SU-DHL-6 (cell line): ENCODE measurements at regions not wholly inside any gene's neighbourhood (a gene's known extent, or its start where the extent isn't known, plus 50 kb on each side); places are given as distances from the start of the nearest gene placed in this dataset.
"Not testable (repeated sequence)": the region's sequence is repeated elsewhere in the genome, so short reads cannot be mapped to it uniquely, and the experiment has no call there.

Experiments used
- H2AFZ ChIP-seq: fragments of 200-600 bp; sonication (generic); 2 replicates; pipeline ENCODE4 v1.6.1; 2014; ENCODE audit warnings: low read depth, mild to moderate bottlenecking, moderate library complexity, mixed read lengths, antibody characterized with exemption, low read length; ENCODE audit not compliant: severe bottlenecking
- H3F3A ChIP-seq: fragments of 200-600 bp; shearing (Covaris generic); 2 replicates; pipeline ENCODE4 v1.6.0; 2016; ENCODE audit warnings: antibody characterized with exemption, mild to moderate bottlenecking; ENCODE audit not compliant: insufficient read depth
- H3K27ac ChIP-seq: fragments of 200-600 bp; sonication (generic); 2 replicates; pipeline ENCODE4 v1.5.1; 2016; ENCODE audit warnings: low read depth, mild to moderate bottlenecking, low read length, moderate library complexity, mixed read lengths
- H3K27me3 ChIP-seq: fragments of 200-600 bp; sonication (generic), shearing (Covaris generic); 2 replicates; pipeline ENCODE4 v1.6.0; 2014; ENCODE audit warnings: mild to moderate bottlenecking, low read length
- H3K36me3 ChIP-seq: fragments of 200-600 bp; sonication (generic); 2 replicates; pipeline ENCODE4 v1.6.1; 2014; ENCODE audit warnings: mild to moderate bottlenecking, low read length, mixed read lengths
- H3K4me2 ChIP-seq: fragments of 300-600, 200-600 bp; shearing (Covaris generic), sonication (generic); 2 replicates; pipeline ENCODE4 v1.6.0; 2014; ENCODE audit warnings: low read length, low read depth, mild to moderate bottlenecking; ENCODE audit not compliant: poor library complexity, severe bottlenecking
- H3K4me3 ChIP-seq: fragments of 200-600 bp; sonication (generic); 2 replicates; pipeline ENCODE4 v1.5.1; 2014; ENCODE audit warnings: antibody characterized with exemption, low read length, mild to moderate bottlenecking, mixed read lengths; ENCODE audit not compliant: insufficient read depth, poor library complexity, severe bottlenecking
- H3K79me2 ChIP-seq: fragments of 200-600 bp; sonication (generic); 2 replicates; pipeline ENCODE4 v1.6.1; 2014; ENCODE audit warnings: mild to moderate bottlenecking, low read length, moderate library complexity; ENCODE audit not compliant: insufficient read depth
- H3K9ac ChIP-seq: fragments of 200-600 bp; sonication (generic); 2 replicates; pipeline ENCODE4 v1.7.0; 2014; ENCODE audit warnings: mild to moderate bottlenecking, low read length
- H3K9me2 ChIP-seq: fragments of 200-600 bp; sonication (generic); replicated peaks from 2 replicates; pipeline ENCODE4 v1.6.1; 2014; ENCODE audit warnings: low read length; ENCODE audit not compliant: insufficient read depth
- H3K9me3 ChIP-seq: fragments of 200-600 bp; sonication (generic); 2 replicates; pipeline ENCODE4 v1.6.1; 2014; ENCODE audit warnings: low read length, mixed read lengths; ENCODE audit not compliant: insufficient read depth
- H4K20me1 ChIP-seq: fragments of 200-600 bp; sonication (generic); 2 replicates; pipeline ENCODE4 v1.6.1; 2014; ENCODE audit warnings: low read depth, mild to moderate bottlenecking, antibody characterized with exemption, low read length, moderate library complexity, mixed read lengths
- CTCF ChIP-seq: fragments of 200-600 bp; sonication (generic); IDR thresholded peaks from one replicate; pipeline ENCODE4 v1.5.1; 2017; ENCODE audit warnings: antibody characterized with exemption, mild to moderate bottlenecking, low read length, moderate library complexity; ENCODE audit not compliant: insufficient read depth, poor library complexity, severe bottlenecking
- EZH2phosphoT487 ChIP-seq: fragments of 200-600 bp; sonication (generic), shearing (Covaris generic); conservative IDR thresholded peaks from 2 replicates; pipeline ENCODE4 v1.6.1; 2018; ENCODE audit warnings: mild to moderate bottlenecking, antibody characterized with exemption, low read length, moderate library complexity, mixed read lengths

- Histone ChIP-seq H3K9me3 (no peaks in the 10 kb centered on the region), H3K27me3 (no peaks in the 10 kb centered on the region), H4K20me1 (no peaks in the 10 kb centered on the region), H3K36me3 (no peaks in the 10 kb centered on the region), H3K79me2 (no peaks in the 10 kb centered on the region), H3K9me2 (no peaks in the 10 kb centered on the region), H3K27ac (no peak overlapping the region), H2AFZ (no peak overlapping the region), H3F3A (no peaks in the 10 kb centered on the region), H3K9ac (no peak overlapping the region), H3K4me3 (no peak overlapping the region), H3K4me2 (no peak overlapping the region)
- TF ChIP-seq EZH2phosphoT487 (no peak), CTCF (no peak)
These were observed 82.9 kb upstream of the SNX2 start for GRCh38 chr5:122691931-122692330.

GRCh38 chr5:122693963-122694362 is 80.9 kb upstream of the SNX2 start:
- Histone ChIP-seq H3K4me2 (no peak overlapping the region), H3K27ac (no peak overlapping the region)
- TF ChIP-seq EZH2phosphoT487 = no peak
- TF ChIP-seq CTCF = no peak

GRCh38 chr5:122694884-122695283 is 80.0 kb upstream of the SNX2 start:
- no peaks in the 10 kb centered on the region for H3K79me2 ChIP-seq
- H3K36me3 ChIP-seq = no peaks in the 10 kb centered on the region
- H3K4me2 ChIP-seq = no peak overlapping the region
- no peak overlapping the region for H2AFZ ChIP-seq
- H3K27me3 ChIP-seq = no peaks in the 10 kb centered on the region
- no peaks in the 10 kb centered on the region for H3K9me3 ChIP-seq
- no peak overlapping the region for H3K9ac ChIP-seq
- H3F3A ChIP-seq = no peaks in the 10 kb centered on the region; the same call in 1 of the 2 replicates
- TF ChIP-seq EZH2phosphoT487 (no peak), CTCF (no peak)
- H3K4me3 ChIP-seq = no peak overlapping the region
- no peaks in the 10 kb centered on the region for H4K20me1 ChIP-seq
- H3K9me2 ChIP-seq = no peaks in the 10 kb centered on the region
- H3K27ac ChIP-seq = no peak overlapping the region

More at GRCh38 chr5:122693963-122694362, 80.9 kb upstream of the SNX2 start:
- H4K20me1 ChIP-seq = no peaks in the 10 kb centered on the region
- no peak overlapping the region for H3K4me3 ChIP-seq
- H3F3A ChIP-seq = no peaks in the 10 kb centered on the region; the same call in 1 of the 2 replicates
- H3K9me2 ChIP-seq = no peaks in the 10 kb centered on the region
- no peaks in the 10 kb centered on the region for H3K27me3 ChIP-seq
- no peaks in the 10 kb centered on the region for H3K9me3 ChIP-seq
- H3K36me3 ChIP-seq = no peaks in the 10 kb centered on the region
- no peaks in the 10 kb centered on the region for H3K79me2 ChIP-seq
- no peak overlapping the region for H3K9ac ChIP-seq
- no peak overlapping the region for H2AFZ ChIP-seq

GRCh38 chr5:122696735-122697134 is 78.1 kb upstream of the SNX2 start:
- H3K9me3 ChIP-seq, H3K79me2 ChIP-seq, H3K36me3 ChIP-seq, H4K20me1 ChIP-seq, H3K27me3 ChIP-seq, H3K9me2 ChIP-seq, H3F3A ChIP-seq: not testable (repeated sequence)
- Histone ChIP-seq H3K4me2 (peak overlapping the region; percentile 43), H3K4me3 (peak overlapping the region; percentile 6), H3K27ac (peak overlapping the region; percentile 32), H2AFZ (peak overlapping the region; percentile 77), H3K9ac (peak overlapping the region; percentile 5; the same call in 1 of the 2 replicates)
